ENCODE measurements at regions not wholly inside any gene's neighbourhood (a gene's known extent, or its start where the extent isn't known, plus 50 kb on each side); places are given as distances from the start of the nearest gene placed in this dataset.

GRCh38 chr21:41107602-41108001, 60.4 kb upstream of the BACE2 start:
- TF ChIP-seq CTCF (IDR thresholded peaks at IDR 0.05) (no peak), POLR2A (IDR thresholded peaks at IDR 0.05) (no peak)
